ENCODE measurements at regions not wholly inside any gene's neighbourhood (a gene's known extent, or its start where the extent isn't known, plus 50 kb on each side); places are given as distances from the start of the nearest gene placed in this dataset.

GRCh38 chr15:26295336-26296085, 432.4 kb upstream of the ATP10A start:
- no peak overlapping the region for H3K4me3 ChIP-seq (ENCODE audit: low read depth, low read length)
- DNase-seq (ENCODE audit: low read depth), result no peak
- TF ChIP-seq POLR2A (IDR thresholded peaks at IDR 0.05; ENCODE audit: extremely low read depth, insufficient read length), result no peak
- TF ChIP-seq CTCF (IDR thresholded peaks at IDR 0.05; ENCODE audit: low read depth, low read length), result no peak
- no peak for TF ChIP-seq MYC (IDR thresholded peaks at IDR 0.05; ENCODE audit: low read depth, low read length)
- TF ChIP-seq, protein P1, sequence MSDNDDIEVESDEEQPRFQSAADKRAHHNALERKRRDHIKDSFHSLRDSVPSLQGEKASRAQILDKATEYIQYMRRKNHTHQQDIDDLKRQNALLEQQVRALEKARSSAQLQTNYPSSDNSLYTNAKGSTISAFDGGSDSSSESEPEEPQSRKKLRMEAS (IDR thresholded peaks at IDR 0.05; ENCODE audit: low read depth, low read length), result no peak

- no peak for DNase-seq (ENCODE audit: low read depth)
- TF ChIP-seq, protein P1 (IDR thresholded peaks at IDR 0.05; ENCODE audit: low read depth, low read length), result no peak
- TF ChIP-seq POLR2A (IDR thresholded peaks at IDR 0.05; ENCODE audit: extremely low read depth, insufficient read length) (no peak), CTCF (IDR thresholded peaks at IDR 0.05; ENCODE audit: low read depth, low read length) (no peak), MYC (IDR thresholded peaks at IDR 0.05; ENCODE audit: low read depth, low read length) (no peak)
- no peak overlapping the region for H3K4me3 ChIP-seq (ENCODE audit: low read depth, low read length)
These were observed 431.0 kb upstream of the ATP10A start for GRCh38 chr15:26294059-26294689.

GRCh38 chr15:26287381-26287780, 424.3 kb upstream of the ATP10A start:
- no peak overlapping the region for H3K4me3 ChIP-seq (ENCODE audit: low read depth, low read length)
- no peak for DNase-seq (ENCODE audit: low read depth)
- TF ChIP-seq MYC (IDR thresholded peaks at IDR 0.05; ENCODE audit: low read depth, low read length) (no peak), CTCF (IDR thresholded peaks at IDR 0.05; ENCODE audit: low read depth, low read length) (no peak), POLR2A (IDR thresholded peaks at IDR 0.05; ENCODE audit: extremely low read depth, insufficient read length) (no peak)
- TF ChIP-seq, protein P1 (IDR thresholded peaks at IDR 0.05; ENCODE audit: low read depth, low read length), result no peak

- TF ChIP-seq POLR2A (IDR thresholded peaks at IDR 0.05; ENCODE audit: extremely low read depth, insufficient read length) (no peak), MYC (IDR thresholded peaks at IDR 0.05; ENCODE audit: low read depth, low read length) (no peak), CTCF (IDR thresholded peaks at IDR 0.05; ENCODE audit: low read depth, low read length) (no peak)
- TF ChIP-seq, protein P1 (IDR thresholded peaks at IDR 0.05; ENCODE audit: low read depth, low read length), result no peak
- no peak for DNase-seq (ENCODE audit: low read depth)
- no peak overlapping the region for H3K4me3 ChIP-seq (ENCODE audit: low read depth, low read length)
These were observed 417.2 kb upstream of the ATP10A start for GRCh38 chr15:26280281-26280680.

DNA sequence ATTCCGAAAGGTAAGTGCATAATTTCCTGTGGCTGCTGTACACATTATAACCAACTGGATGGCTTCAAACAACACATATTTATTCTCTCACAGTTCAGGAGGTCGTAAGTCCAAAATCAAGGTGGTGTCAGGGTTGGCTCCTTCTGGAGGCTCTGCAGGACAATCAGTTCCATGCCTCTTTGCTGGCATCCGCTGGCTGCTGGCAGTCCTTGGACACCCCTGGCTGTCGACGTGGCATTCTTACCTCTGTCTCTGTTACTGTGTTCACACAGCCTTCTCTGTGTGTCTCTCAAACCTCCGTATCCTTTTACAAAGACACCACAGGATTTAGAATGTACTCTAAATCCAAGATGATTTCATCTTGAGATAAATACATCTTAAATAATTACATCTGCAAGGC, 398.8 kb upstream of the ATP10A start:
- no peak overlapping the region for H3K4me3 ChIP-seq (ENCODE audit: low read depth, low read length)
- DNase-seq (ENCODE audit: low read depth), result no peak
- TF ChIP-seq, protein P1 (IDR thresholded peaks at IDR 0.05; ENCODE audit: low read depth, low read length), result no peak
- TF ChIP-seq MYC (IDR thresholded peaks at IDR 0.05; ENCODE audit: low read depth, low read length) (no peak), CTCF (IDR thresholded peaks at IDR 0.05; ENCODE audit: low read depth, low read length) (no peak), POLR2A (IDR thresholded peaks at IDR 0.05; ENCODE audit: extremely low read depth, insufficient read length) (no peak)
